Muscle of back (tissue), 3 donors: ENCODE measurements at regions not wholly inside any gene's neighbourhood (a gene's known extent, or its start where the extent isn't known, plus 50 kb on each side); places are given as distances from the start of the nearest gene placed in this dataset.
"Not testable (repeated sequence)": the region's sequence is repeated elsewhere in the genome, so short reads cannot be mapped to it uniquely, and the experiment has no call there.

Experiments used
- DNase-seq, 3 donors: peaks; one replicate each; pipeline versions ENCODE4 v3.0.0 to v3.0.0-alpha.2; 2013

GRCh38 chr5:97234380-97234779, 51.3 kb upstream of the RIOK2 start:
- DNase-seq: not testable (repeated sequence)

- peak in 2 of 3 donors; percentile 46 to 77 for DNase-seq
These were observed 59.3 kb upstream of the RIOK2 start for GRCh38 chr5:97242341-97242740.

GRCh38 chr5:97243353-97243752, 60.3 kb upstream of the RIOK2 start:
- peak; percentile 64 to 91 (median 89) for DNase-seq

- DNase-seq: no peak
These were observed 62.3 kb upstream of the RIOK2 start for GRCh38 chr5:97245386-97245785.

- no peak for DNase-seq
These were observed 67.1 kb upstream of the RIOK2 start for GRCh38 chr5:97250113-97250512.

GRCh38 chr5:97266076-97266475, 83.0 kb upstream of the RIOK2 start:
- DNase-seq: peak in 2 of 3 donors; percentile 26 to 27

- DNase-seq: peak; percentile 62 to 92 (median 91)
These were observed 83.5 kb upstream of the RIOK2 start for GRCh38 chr5:97266576-97266975.

GRCh38 chr5:97267767-97268166, 84.7 kb upstream of the RIOK2 start:
- DNase-seq: no peak

- DNase-seq: no peak
These were observed 93.5 kb upstream of the RIOK2 start for GRCh38 chr5:97276474-97277120.

GRCh38 chr5:97281257-97281656, 98.2 kb upstream of the RIOK2 start:
- DNase-seq: no peak

- DNase-seq: peak; percentile 9 to 21 (median 12)
These were observed 114.1 kb upstream of the RIOK2 start for GRCh38 chr5:97297063-97297703.

- no peak for DNase-seq
These were observed 114.7 kb upstream of the RIOK2 start for GRCh38 chr5:97297704-97298091.

- DNase-seq: not testable (repeated sequence)
These were observed 118.1 kb upstream of the RIOK2 start for GRCh38 chr5:97301181-97301580.

- no peak for DNase-seq
These were observed 155.7 kb upstream of the RIOK2 start for GRCh38 chr5:97338729-97339128.

- no peak for DNase-seq
These were observed 172.7 kb upstream of the RIOK2 start for GRCh38 chr5:97355775-97356174.

- DNase-seq: no peak
These were observed 180.5 kb upstream of the RIOK2 start for GRCh38 chr5:97363577-97363976.

GRCh38 chr5:97364731-97365130, 181.7 kb upstream of the RIOK2 start:
- DNase-seq: peak; percentile 8 to 42 (median 22)

GRCh38 chr5:97365163-97365845, 182.3 kb upstream of the RIOK2 start:
- DNase-seq: peak in 1 of 3 donors; percentile 4

GRCh38 chr5:97365918-97366317, 182.9 kb upstream of the RIOK2 start:
- peak in 1 of 3 donors; percentile 9 for DNase-seq

GRCh38 chr5:97375959-97376358, 192.9 kb upstream of the RIOK2 start:
- DNase-seq: no peak

GRCh38 chr5:97377582-97377981, 194.5 kb upstream of the RIOK2 start:
- no peak for DNase-seq

- no peak for DNase-seq
These were observed 200.9 kb upstream of the RIOK2 start for GRCh38 chr5:97383996-97384395.

GRCh38 chr5:97388794-97389193, 205.7 kb upstream of the RIOK2 start:
- DNase-seq: no peak
